ENCODE measurements at regions not wholly inside any gene's neighbourhood (a gene's known extent, or its start where the extent isn't known, plus 50 kb on each side); places are given as distances from the start of the nearest gene placed in this dataset.
A peak's percentile ranks its signal among the peaks of the same experiment; 100 is the strongest.

DNA sequence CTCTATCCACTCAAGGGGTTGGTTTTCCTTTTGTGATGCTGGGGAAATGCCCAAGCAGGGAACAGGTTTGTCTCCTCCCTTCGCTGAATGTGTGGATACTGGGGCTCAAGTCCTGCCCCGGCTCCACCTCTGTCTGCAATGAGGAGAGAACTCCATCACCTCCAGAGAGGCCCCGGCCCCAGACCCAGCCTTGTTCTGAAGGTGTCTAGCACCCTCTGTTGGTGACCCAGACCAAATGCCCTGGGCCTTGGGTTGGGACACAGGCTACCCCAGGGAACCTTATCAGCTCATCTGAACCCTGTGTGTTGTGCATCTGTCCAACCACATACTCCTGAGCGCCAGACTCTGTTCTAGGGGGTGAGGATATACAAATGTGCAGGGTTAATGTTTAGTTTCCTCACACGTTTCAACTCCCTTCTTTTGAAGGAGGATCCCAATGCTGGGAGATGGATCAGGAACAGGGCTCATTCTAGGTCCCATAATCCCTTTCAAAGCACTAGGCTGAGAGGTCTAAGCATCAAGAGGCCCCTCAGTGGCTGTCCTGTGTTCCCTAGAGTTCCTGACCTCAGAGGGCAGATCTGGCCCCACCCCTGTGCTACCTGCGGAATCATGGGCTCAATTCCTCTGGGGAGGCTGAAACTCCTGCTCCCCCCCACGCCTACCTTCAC, 112.5 kb upstream of the SLC7A1 start:
- CTCF ChIA-PET, result interaction anchor here (0.6 to 2.6 kb wide), 5 partner anchors 8 to 265 kb away, joined by 3 to 15 read pairs (median 3); partner anchors contain the start of gene SLC7A1
- peak; percentile 41 for DNase-seq
- no peak overlapping the region for H3K27ac ChIP-seq (ENCODE audit: low read depth in 2 of 2, low read length in 1 of 2)
- no peak overlapping the region for H2AFZ ChIP-seq (ENCODE audit: low read depth)
- no peak overlapping the region for H3K4me3 ChIP-seq (ENCODE audit: low read depth in 2 of 2, low read length in 1 of 2)
- H3K9ac ChIP-seq, result no peak overlapping the region
- no peaks in the 10 kb centered on the region for H3K79me2 ChIP-seq (ENCODE audit: insufficient read depth)
- no peaks in the 10 kb centered on the region for H3K27me3 ChIP-seq (ENCODE audit: insufficient read depth)
- no peaks in the 10 kb centered on the region for H3K9me3 ChIP-seq
- H4K20me1 ChIP-seq (ENCODE audit: insufficient read depth), result no peaks in the 10 kb centered on the region
- no peaks in the 10 kb centered on the region for H3K36me3 ChIP-seq (replicated peaks in 1 of 2; ENCODE audit: control insufficient read depth in 1 of 2, insufficient read depth in 2 of 2, low read length in 1 of 2)
- H3F3A ChIP-seq (replicated peaks; ENCODE audit: insufficient read depth), result no peaks in the 10 kb centered on the region
- TF ChIP-seq SMC3 (IDR thresholded peaks at IDR 0.05; ENCODE audit: low read depth, low read length), result peak; percentile 74
- peak; percentile 21; the same call in 1 of the 2 replicates for TF ChIP-seq RXRA (IDR thresholded peaks at IDR 0.05; ENCODE audit: borderline replicate concordance, low read depth)
- TF ChIP-seq RAD21 (IDR thresholded peaks at IDR 0.05; ENCODE audit: low read length), result peak; percentile 71
- no peak for TF ChIP-seq EP300 (IDR thresholded peaks at IDR 0.05; ENCODE audit: borderline replicate concordance in 1 of 2, low read depth in 1 of 2, low read length in 1 of 2)
- TF ChIP-seq, protein P1, sequence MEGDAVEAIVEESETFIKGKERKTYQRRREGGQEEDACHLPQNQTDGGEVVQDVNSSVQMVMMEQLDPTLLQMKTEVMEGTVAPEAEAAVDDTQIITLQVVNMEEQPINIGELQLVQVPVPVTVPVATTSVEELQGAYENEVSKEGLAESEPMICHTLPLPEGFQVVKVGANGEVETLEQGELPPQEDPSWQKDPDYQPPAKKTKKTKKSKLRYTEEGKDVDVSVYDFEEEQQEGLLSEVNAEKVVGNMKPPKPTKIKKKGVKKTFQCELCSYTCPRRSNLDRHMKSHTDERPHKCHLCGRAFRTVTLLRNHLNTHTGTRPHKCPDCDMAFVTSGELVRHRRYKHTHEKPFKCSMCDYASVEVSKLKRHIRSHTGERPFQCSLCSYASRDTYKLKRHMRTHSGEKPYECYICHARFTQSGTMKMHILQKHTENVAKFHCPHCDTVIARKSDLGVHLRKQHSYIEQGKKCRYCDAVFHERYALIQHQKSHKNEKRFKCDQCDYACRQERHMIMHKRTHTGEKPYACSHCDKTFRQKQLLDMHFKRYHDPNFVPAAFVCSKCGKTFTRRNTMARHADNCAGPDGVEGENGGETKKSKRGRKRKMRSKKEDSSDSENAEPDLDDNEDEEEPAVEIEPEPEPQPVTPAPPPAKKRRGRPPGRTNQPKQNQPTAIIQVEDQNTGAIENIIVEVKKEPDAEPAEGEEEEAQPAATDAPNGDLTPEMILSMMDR (IDR thresholded peaks at IDR 0.05), result peak; percentile 72
- peaks cover 0 to 13% of the 10 kb centered on the region in 2 experiments; a peak in 1 of 4 replicates for H3K4me1 ChIP-seq (ENCODE audit: control insufficient read depth in 1 of 2, insufficient read depth in 2 of 2, low read depth in 1 of 2, low read length in 1 of 2)
- POLR2A ChIA-PET, result no interaction called here
- 66% methylated on average over 4 of the region's 7 CpGs for WGBS (ENCODE audit: low lambda C conversion rate)
- H3K4me2 ChIP-seq, result no peak overlapping the region
- H3K9me2 ChIP-seq, result no peaks in the 10 kb centered on the region

DNA sequence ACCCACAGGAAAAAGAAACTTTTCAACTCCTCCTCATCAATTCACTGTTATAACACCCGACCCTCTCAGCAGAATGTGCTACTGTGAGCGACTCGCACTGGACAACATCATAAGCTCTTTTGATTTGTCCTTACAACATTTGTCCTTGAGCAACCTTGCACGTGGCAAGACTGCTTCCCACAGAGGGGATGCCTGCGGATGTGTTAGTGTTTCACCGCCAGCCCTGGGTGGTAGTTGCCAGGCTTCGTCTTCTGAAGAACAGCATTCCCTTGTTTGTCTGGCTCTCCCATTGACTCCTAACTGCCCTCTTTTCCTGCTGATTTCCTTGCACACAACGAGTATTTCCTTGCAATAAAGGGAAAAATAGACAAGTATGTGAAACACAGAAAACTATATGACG, 111.4 kb upstream of the SLC7A1 start:
- no peak overlapping the region for H3K4me2 ChIP-seq
- no peaks in the 10 kb centered on the region; the same call in 1 of the 2 replicates for H3K79me2 ChIP-seq (ENCODE audit: insufficient read depth)
- no peaks in the 10 kb centered on the region for H3K9me3 ChIP-seq
- no peak overlapping the region for H3K27ac ChIP-seq (ENCODE audit: low read depth in 2 of 2, low read length in 1 of 2)
- H3K36me3 ChIP-seq (replicated peaks in 1 of 2; ENCODE audit: control insufficient read depth in 1 of 2, insufficient read depth in 2 of 2, low read length in 1 of 2), result no peaks in the 10 kb centered on the region
- ChIA-PET CTCF (interaction anchor here (0.8 to 1.1 kb wide), 4 partner anchors 20 to 199 kb away, joined by 3 to 10 read pairs (median 3); no protein-coding TSS in a partner anchor), POLR2A (no interaction called here)
- no peak for DNase-seq
- TF ChIP-seq RAD21 (IDR thresholded peaks at IDR 0.05; ENCODE audit: low read length) (no peak), MXI1 (IDR thresholded peaks at IDR 0.05; ENCODE audit: low read depth, low read length) (no peak), RCOR1 (IDR thresholded peaks at IDR 0.05; ENCODE audit: low read length) (no peak), TEAD4 (IDR thresholded peaks at IDR 0.05; ENCODE audit: borderline replicate concordance, insufficient read depth) (no peak), POLR2AphosphoS5 (IDR thresholded peaks at IDR 0.05; ENCODE audit: low read depth, low read length) (no peak), FOXM1 (IDR thresholded peaks at IDR 0.05; ENCODE audit: low read depth) (no peak), EZH2phosphoT487 (IDR thresholded peaks at IDR 0.05; ENCODE audit: borderline replicate concordance, low read depth) (no peak), MEF2A (IDR thresholded peaks at IDR 0.05; ENCODE audit: borderline replicate concordance, low read depth) (no peak), TAF1 (IDR thresholded peaks at IDR 0.05; ENCODE audit: borderline replicate concordance, low read depth, low read length) (no peak), RXRA (IDR thresholded peaks at IDR 0.05; ENCODE audit: borderline replicate concordance, low read depth) (no peak), FOXJ3 (CRISPR knock-in tag; IDR thresholded peaks at IDR 0.05) (no peak), NFIC (IDR thresholded peaks at IDR 0.05; ENCODE audit: borderline replicate concordance) (no peak), SMC3 (IDR thresholded peaks at IDR 0.05; ENCODE audit: low read depth, low read length) (no peak), RFX5 (IDR thresholded peaks at IDR 0.05; ENCODE audit: low read length) (no peak), SIN3A (IDR thresholded peaks at IDR 0.05; ENCODE audit: borderline replicate concordance, low read depth, low read length) (no peak), GABPA (IDR thresholded peaks at IDR 0.05; ENCODE audit: low read depth) (no peak)
- TF ChIP-seq, protein P2, sequence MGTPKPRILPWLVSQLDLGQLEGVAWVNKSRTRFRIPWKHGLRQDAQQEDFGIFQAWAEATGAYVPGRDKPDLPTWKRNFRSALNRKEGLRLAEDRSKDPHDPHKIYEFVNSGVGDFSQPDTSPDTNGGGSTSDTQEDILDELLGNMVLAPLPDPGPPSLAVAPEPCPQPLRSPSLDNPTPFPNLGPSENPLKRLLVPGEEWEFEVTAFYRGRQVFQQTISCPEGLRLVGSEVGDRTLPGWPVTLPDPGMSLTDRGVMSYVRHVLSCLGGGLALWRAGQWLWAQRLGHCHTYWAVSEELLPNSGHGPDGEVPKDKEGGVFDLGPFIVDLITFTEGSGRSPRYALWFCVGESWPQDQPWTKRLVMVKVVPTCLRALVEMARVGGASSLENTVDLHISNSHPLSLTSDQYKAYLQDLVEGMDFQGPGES (IDR thresholded peaks at IDR 0.05; ENCODE audit: low read depth, low read length), result no peak
- H3F3A ChIP-seq (replicated peaks; ENCODE audit: insufficient read depth), result no peaks in the 10 kb centered on the region
- H2AFZ ChIP-seq (ENCODE audit: low read depth), result no peak overlapping the region
- H3K27me3 ChIP-seq (ENCODE audit: insufficient read depth), result no peaks in the 10 kb centered on the region
- H3K9me2 ChIP-seq, result no peaks in the 10 kb centered on the region
- whole genome bisulfite sequencing (ENCODE audit: low lambda C conversion rate), result 75% methylated on average over 9 of the region's 9 CpGs
- H3K4me3 ChIP-seq (ENCODE audit: low read depth in 2 of 2, low read length in 1 of 2), result no peak overlapping the region
- H4K20me1 ChIP-seq (ENCODE audit: insufficient read depth), result no peaks in the 10 kb centered on the region
- H3K9ac ChIP-seq, result no peak overlapping the region
- peaks cover 4 to 14% of the 10 kb centered on the region in 2 experiments; a peak in 2 of 4 replicates for H3K4me1 ChIP-seq (ENCODE audit: control insufficient read depth in 1 of 2, insufficient read depth in 2 of 2, low read depth in 1 of 2, low read length in 1 of 2)

Data from SK-N-SH (cell line).